Stomach (tissue), 4 donors: ENCODE measurements at regions not wholly inside any gene's neighbourhood (a gene's known extent, or its start where the extent isn't known, plus 50 kb on each side); places are given as distances from the start of the nearest gene placed in this dataset.

Experiments
- POLR2AphosphoS5 ChIP-seq, 3 donors: sonication (generic); formaldehyde crosslinking; IDR thresholded peaks; one replicate each; pipeline ENCODE4 v1.6.1; 2016; ENCODE audit warnings: antibody characterized with exemption in 3 of 3
- TF ChIP-seq, protein P1 (sequence below), 7 experiments: fragments of 450-650 bp in 4 of 7; fragments of 200-600 bp in 3 of 7; sonication (generic) in 3 of 7; IDR thresholded peaks; one replicate each; pipeline ENCODE4 v1.5.1; 2016 to 2019; ENCODE audit warnings: antibody characterized with exemption in 7 of 7, control low read depth in 2 of 7, mild to moderate bottlenecking in 1 of 7

DNA sequence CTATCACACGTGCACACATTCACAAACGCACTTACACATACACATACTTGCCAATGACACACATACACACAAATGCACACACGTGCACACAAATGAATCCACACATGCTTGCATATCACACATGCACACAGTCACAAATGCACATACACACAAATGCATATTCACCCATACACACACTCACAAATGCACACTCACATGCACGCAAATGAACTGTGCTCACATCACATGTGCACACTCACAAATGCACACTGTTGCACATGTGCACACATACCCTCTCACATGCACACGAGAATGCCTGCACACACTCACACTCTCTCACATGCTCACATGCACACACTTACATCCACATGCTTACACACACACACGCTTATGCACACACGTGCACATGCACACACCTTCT is 368.1 kb downstream of the EIPR1 start:
- TF ChIP-seq, protein P1, sequence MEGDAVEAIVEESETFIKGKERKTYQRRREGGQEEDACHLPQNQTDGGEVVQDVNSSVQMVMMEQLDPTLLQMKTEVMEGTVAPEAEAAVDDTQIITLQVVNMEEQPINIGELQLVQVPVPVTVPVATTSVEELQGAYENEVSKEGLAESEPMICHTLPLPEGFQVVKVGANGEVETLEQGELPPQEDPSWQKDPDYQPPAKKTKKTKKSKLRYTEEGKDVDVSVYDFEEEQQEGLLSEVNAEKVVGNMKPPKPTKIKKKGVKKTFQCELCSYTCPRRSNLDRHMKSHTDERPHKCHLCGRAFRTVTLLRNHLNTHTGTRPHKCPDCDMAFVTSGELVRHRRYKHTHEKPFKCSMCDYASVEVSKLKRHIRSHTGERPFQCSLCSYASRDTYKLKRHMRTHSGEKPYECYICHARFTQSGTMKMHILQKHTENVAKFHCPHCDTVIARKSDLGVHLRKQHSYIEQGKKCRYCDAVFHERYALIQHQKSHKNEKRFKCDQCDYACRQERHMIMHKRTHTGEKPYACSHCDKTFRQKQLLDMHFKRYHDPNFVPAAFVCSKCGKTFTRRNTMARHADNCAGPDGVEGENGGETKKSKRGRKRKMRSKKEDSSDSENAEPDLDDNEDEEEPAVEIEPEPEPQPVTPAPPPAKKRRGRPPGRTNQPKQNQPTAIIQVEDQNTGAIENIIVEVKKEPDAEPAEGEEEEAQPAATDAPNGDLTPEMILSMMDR (IDR thresholded peaks at IDR 0.05), result no peak
- no peak for TF ChIP-seq POLR2AphosphoS5 (IDR thresholded peaks at IDR 0.05)
